ENCODE measurements at regions not wholly inside any gene's neighbourhood (a gene's known extent, or its start where the extent isn't known, plus 50 kb on each side); places are given as distances from the start of the nearest gene placed in this dataset.

DNA sequence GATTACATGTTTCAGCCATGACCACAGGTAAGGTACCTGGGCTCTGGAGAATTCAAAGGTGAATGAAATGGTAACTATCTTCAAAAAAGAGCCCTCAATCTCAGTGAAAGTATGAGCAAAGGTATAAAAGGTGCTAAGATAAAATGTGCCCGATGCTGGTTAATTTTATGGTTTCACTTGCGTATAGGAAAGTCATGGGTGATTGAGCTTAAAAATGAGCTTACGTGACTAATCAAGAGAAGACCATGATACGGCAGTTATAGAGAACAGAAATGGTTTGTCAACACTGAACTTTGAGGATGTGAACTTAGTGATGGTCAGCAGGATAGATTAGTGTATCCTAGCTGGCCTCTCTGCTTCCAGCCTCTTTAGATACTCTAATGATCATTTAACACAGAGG is 320.1 kb downstream of the DEPDC1B start (continued):
- TF ChIP-seq, protein P1, sequence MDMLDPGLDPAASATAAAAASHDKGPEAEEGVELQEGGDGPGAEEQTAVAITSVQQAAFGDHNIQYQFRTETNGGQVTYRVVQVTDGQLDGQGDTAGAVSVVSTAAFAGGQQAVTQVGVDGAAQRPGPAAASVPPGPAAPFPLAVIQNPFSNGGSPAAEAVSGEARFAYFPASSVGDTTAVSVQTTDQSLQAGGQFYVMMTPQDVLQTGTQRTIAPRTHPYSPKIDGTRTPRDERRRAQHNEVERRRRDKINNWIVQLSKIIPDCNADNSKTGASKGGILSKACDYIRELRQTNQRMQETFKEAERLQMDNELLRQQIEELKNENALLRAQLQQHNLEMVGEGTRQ (IDR thresholded peaks at IDR 0.05; ENCODE audit: borderline replicate concordance, low read depth, low read length), result no peak
- TF ChIP-seq POLR2AphosphoS2 (IDR thresholded peaks at IDR 0.05; ENCODE audit: low read depth, low read length) (no peak), BHLHE40 (IDR thresholded peaks at IDR 0.05; ENCODE audit: borderline replicate concordance in 1 of 2, low read depth in 2 of 2, low read length in 1 of 2) (no peak), DPF2 (IDR thresholded peaks at IDR 0.05) (no peak; the same call in 1 of the 2 replicates), PML (IDR thresholded peaks at IDR 0.05; ENCODE audit: low read length) (no peak), BCL11A (IDR thresholded peaks at IDR 0.05; ENCODE audit: low read depth, low read length) (no peak), RUNX3 (IDR thresholded peaks at IDR 0.05; ENCODE audit: low read length) (peak; percentile 67; the same call in 1 of the 2 replicates), POU2F2 (IDR thresholded peaks at IDR 0.05; ENCODE audit: borderline replicate concordance, low read depth, low read length) (no peak), GATAD2B (conservative IDR thresholded peaks at IDR 0.05; ENCODE audit: low read depth) (no peak)
- TF ChIP-seq, protein P2, sequence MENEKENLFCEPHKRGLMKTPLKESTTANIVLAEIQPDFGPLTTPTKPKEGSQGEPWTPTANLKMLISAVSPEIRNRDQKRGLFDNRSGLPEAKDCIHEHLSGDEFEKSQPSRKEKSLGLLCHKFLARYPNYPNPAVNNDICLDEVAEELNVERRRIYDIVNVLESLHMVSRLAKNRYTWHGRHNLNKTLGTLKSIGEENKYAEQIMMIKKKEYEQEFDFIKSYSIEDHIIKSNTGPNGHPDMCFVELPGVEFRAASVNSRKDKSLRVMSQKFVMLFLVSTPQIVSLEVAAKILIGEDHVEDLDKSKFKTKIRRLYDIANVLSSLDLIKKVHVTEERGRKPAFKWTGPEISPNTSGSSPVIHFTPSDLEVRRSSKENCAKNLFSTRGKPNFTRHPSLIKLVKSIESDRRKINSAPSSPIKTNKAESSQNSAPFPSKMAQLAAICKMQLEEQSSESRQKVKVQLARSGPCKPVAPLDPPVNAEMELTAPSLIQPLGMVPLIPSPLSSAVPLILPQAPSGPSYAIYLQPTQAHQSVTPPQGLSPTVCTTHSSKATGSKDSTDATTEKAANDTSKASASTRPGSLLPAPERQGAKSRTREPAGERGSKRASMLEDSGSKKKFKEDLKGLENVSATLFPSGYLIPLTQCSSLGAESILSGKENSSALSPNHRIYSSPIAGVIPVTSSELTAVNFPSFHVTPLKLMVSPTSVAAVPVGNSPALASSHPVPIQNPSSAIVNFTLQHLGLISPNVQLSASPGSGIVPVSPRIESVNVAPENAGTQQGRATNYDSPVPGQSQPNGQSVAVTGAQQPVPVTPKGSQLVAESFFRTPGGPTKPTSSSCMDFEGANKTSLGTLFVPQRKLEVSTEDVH (IDR thresholded peaks at IDR 0.05; ENCODE audit: low read depth, partially characterized antibody), result no peak

DNA sequence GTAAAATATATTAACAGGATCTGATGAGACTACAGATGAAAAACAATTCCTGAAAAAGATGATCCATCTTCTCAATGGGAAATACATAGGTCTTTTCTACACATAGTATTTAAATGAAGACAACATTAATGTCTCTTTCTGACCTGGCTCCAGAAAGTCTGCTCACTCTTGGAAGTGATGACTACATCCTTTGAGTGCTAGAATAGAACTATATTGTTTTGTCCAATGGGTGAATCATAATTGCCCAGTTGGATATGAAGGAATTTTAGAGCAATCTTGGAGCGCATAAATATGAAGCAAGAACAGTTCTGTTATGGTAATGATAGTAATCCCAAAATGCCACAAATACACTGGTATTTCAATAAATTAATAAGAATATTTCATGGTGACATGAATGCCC is 322.1 kb downstream of the DEPDC1B start:
- ChIA-PET RAD21 (ENCODE audit: unreplicated experiment) (no interaction called here), CTCF (no interaction called here), POLR2A (no interaction called here), SMC1A (ENCODE audit: uncharacterized antibody, unreplicated experiment) (interaction anchor here (2.0 kb wide), 1 partner anchor 14 kb away, joined by 4 read pairs; no protein-coding TSS in a partner anchor)
- DNase-seq (ENCODE audit: low read depth, low spot score), result no peak
- no peaks in the 10 kb centered on the region for H3K9me3 ChIP-seq (replicated peaks; ENCODE audit: control insufficient read depth, insufficient read depth, low read length)
- H4K20me1 ChIP-seq (ENCODE audit: control insufficient read depth, insufficient read depth), result no peaks in the 10 kb centered on the region
- ATAC-seq, result no peak
- BruUV-seq (replicated peaks), result no TSS peak
- FAIRE-seq, result no peak
- 97% methylated on average over 1 of the region's 1 CpG for WGBS (ENCODE audit: insufficient coverage, insufficient replicate concordance, low lambda C conversion rate, missing lambda C conversion rate)
- intact Hi-C loops (cut with micrococcal nuclease; ENCODE audit: unreplicated experiment), result no loop called here
- no peak overlapping the region for H3K4me2 ChIP-seq (ENCODE audit: control insufficient read depth, insufficient read depth)
- no peaks in the 10 kb centered on the region for H3K36me3 ChIP-seq (ENCODE audit: control insufficient read depth in 2 of 2, insufficient read depth in 2 of 2, low read length in 1 of 2)
- no peak for TF ChIP-seq GATAD2B (conservative IDR thresholded peaks at IDR 0.05; ENCODE audit: low read depth)
- no peaks in the 10 kb centered on the region for H3K79me2 ChIP-seq (ENCODE audit: control insufficient read depth, insufficient read depth, low read length)
- H3K9ac ChIP-seq (ENCODE audit: control insufficient read depth, insufficient read depth, low read length), result no peak overlapping the region
- in situ Hi-C loops (cut with MboI), result no loop called here
- H2AFZ ChIP-seq (ENCODE audit: control insufficient read depth, low read depth, low read length), result no peak overlapping the region
- H3K27me3 ChIP-seq (replicated peaks in 1 of 2; ENCODE audit: control insufficient read depth in 2 of 2, insufficient read depth in 2 of 2, low read length in 1 of 2), result no peaks in the 10 kb centered on the region
- H3K4me1 ChIP-seq (ENCODE audit: control insufficient read depth, insufficient read depth, low read length), result peaks cover 7% of the 10 kb centered on the region
- no peak overlapping the region for H3K4me3 ChIP-seq
- H3K27ac ChIP-seq (ENCODE audit: control insufficient read depth, insufficient read depth), result no peak overlapping the region
